ENCODE measurements at regions not wholly inside any gene's neighbourhood (a gene's known extent, or its start where the extent isn't known, plus 50 kb on each side); places are given as distances from the start of the nearest gene placed in this dataset.

- Histone ChIP-seq H3K27ac (no peak overlapping the region), H3K27me3 (replicated peaks; ENCODE audit: insufficient read depth) (no peaks in the 10 kb centered on the region), H3K4me1 (replicated peaks) (no peaks in the 10 kb centered on the region), H3K4me3 (no peak overlapping the region), H3K9me3 (no peaks in the 10 kb centered on the region), H3K36me3 (no peaks in the 10 kb centered on the region)
- intact Hi-C loops (cut with DNase I), result no loop called here
- TF ChIP-seq POLR2AphosphoS5 (IDR thresholded peaks at IDR 0.05) (no peak), CTCF (IDR thresholded peaks at IDR 0.05) (no peak), POLR2A (IDR thresholded peaks at IDR 0.05) (no peak)
- no peak for DNase-seq (ENCODE audit: low spot score)
- WGBS, result 95% methylated on average over 5 of the region's 5 CpGs
Measured at GRCh38 chr20:4635781-4636180, 50.5 kb upstream of the PRNP start.

GRCh38 chr20:4635342-4635741 is 50.9 kb upstream of the PRNP start:
- no peaks in the 10 kb centered on the region for H3K27me3 ChIP-seq (replicated peaks; ENCODE audit: insufficient read depth)
- no peak for DNase-seq (ENCODE audit: low spot score)
- H3K9me3 ChIP-seq, result no peaks in the 10 kb centered on the region
- intact Hi-C loops (cut with DNase I), result no loop called here
- no peak overlapping the region for H3K4me3 ChIP-seq
- H3K27ac ChIP-seq, result no peak overlapping the region
- TF ChIP-seq POLR2AphosphoS5 (IDR thresholded peaks at IDR 0.05) (no peak), CTCF (IDR thresholded peaks at IDR 0.05) (no peak), POLR2A (IDR thresholded peaks at IDR 0.05) (no peak)
- 94% methylated on average over 1 of the region's 1 CpG for WGBS
- H3K36me3 ChIP-seq, result no peaks in the 10 kb centered on the region
- no peaks in the 10 kb centered on the region for H3K4me1 ChIP-seq (replicated peaks)

- WGBS, result 79% methylated on average over 4 of the region's 4 CpGs
- intact Hi-C loops (cut with DNase I), result no loop called here
Measured at GRCh38 chr20:4633780-4634179, 52.5 kb upstream of the PRNP start.

GRCh38 chr20:4633379-4633778 is 52.9 kb upstream of the PRNP start:
- H3K27ac ChIP-seq, result no peak overlapping the region
- H3K4me3 ChIP-seq, result no peak overlapping the region
- no peak for DNase-seq (ENCODE audit: low spot score)
- TF ChIP-seq POLR2A (IDR thresholded peaks at IDR 0.05) (no peak), POLR2AphosphoS5 (IDR thresholded peaks at IDR 0.05) (no peak), CTCF (IDR thresholded peaks at IDR 0.05) (no peak)
- H3K27me3 ChIP-seq (replicated peaks; ENCODE audit: insufficient read depth), result no peaks in the 10 kb centered on the region
- intact Hi-C loops (cut with DNase I), result no loop called here
- H3K4me1 ChIP-seq (replicated peaks), result no peaks in the 10 kb centered on the region
- WGBS, result 80% methylated on average over 3 of the region's 3 CpGs
- no peaks in the 10 kb centered on the region for H3K36me3 ChIP-seq
- H3K9me3 ChIP-seq, result no peaks in the 10 kb centered on the region

More at GRCh38 chr20:4633780-4634179, 52.5 kb upstream of the PRNP start:
- H3K4me1 ChIP-seq (replicated peaks), result no peaks in the 10 kb centered on the region
- H3K4me3 ChIP-seq, result no peak overlapping the region
- no peaks in the 10 kb centered on the region for H3K36me3 ChIP-seq
- DNase-seq (ENCODE audit: low spot score), result no peak
- H3K27ac ChIP-seq, result no peak overlapping the region
- no peaks in the 10 kb centered on the region for H3K27me3 ChIP-seq (replicated peaks; ENCODE audit: insufficient read depth)
- TF ChIP-seq POLR2AphosphoS5 (IDR thresholded peaks at IDR 0.05), result no peak
- no peak for TF ChIP-seq CTCF (IDR thresholded peaks at IDR 0.05)
- no peak for TF ChIP-seq POLR2A (IDR thresholded peaks at IDR 0.05)
- no peaks in the 10 kb centered on the region for H3K9me3 ChIP-seq

- 88% methylated on average over 4 of the region's 4 CpGs for WGBS
- H3K36me3 ChIP-seq, result no peaks in the 10 kb centered on the region
- H3K27me3 ChIP-seq (replicated peaks; ENCODE audit: insufficient read depth), result no peaks in the 10 kb centered on the region
- H3K9me3 ChIP-seq, result no peaks in the 10 kb centered on the region
- TF ChIP-seq POLR2A (IDR thresholded peaks at IDR 0.05) (no peak), POLR2AphosphoS5 (IDR thresholded peaks at IDR 0.05) (no peak), CTCF (IDR thresholded peaks at IDR 0.05) (no peak)
- H3K27ac ChIP-seq, result no peak overlapping the region
- no peaks in the 10 kb centered on the region for H3K4me1 ChIP-seq (replicated peaks)
- no peak overlapping the region for H3K4me3 ChIP-seq
- DNase-seq (ENCODE audit: low spot score), result no peak
- intact Hi-C loops (cut with DNase I), result no loop called here
Measured at GRCh38 chr20:4632876-4633275, 53.4 kb upstream of the PRNP start.
